H1 (cell line): ENCODE measurements at regions not wholly inside any gene's neighbourhood (a gene's known extent, or its start where the extent isn't known, plus 50 kb on each side); places are given as distances from the start of the nearest gene placed in this dataset.

ENCODE experiments used
- CTCF ChIA-PET: fragments of 300-600 bp; sonication (Branson Sonifier 250); formaldehyde crosslinking; loops from one replicate; lab custom pipeline; 2021; ENCODE audit not compliant: partially characterized antibody; lab: Charles Lee
- POLR2A ChIA-PET: fragments of 300-600 bp; sonication (Branson Sonifier 250); formaldehyde crosslinking; loops from one replicate; lab custom pipeline; 2021; ENCODE audit warnings: inconsistent platforms; ENCODE audit not compliant: partially characterized antibody; lab: Charles Lee
- DNase-seq, 2 experiments: peaks; one replicate each; pipeline versions ENCODE4 v3.0.0 to v3.0.0-alpha.2; 2010 to 2022; ENCODE audit warnings: low spot score in 2 of 2, low read depth in 1 of 2, mixed read lengths in 1 of 2
- FAIRE-seq: peaks from 2 replicates; lab custom pipeline; 2011; peaks lifted over from hg19 to GRCh38; lab: Jason Lieb, UNC
- H2AFZ ChIP-seq: 2 replicates; pipeline ENCODE4 v1.8.1; 2012; ENCODE audit warnings: low read length, inconsistent platforms
- H2AK5ac ChIP-seq: 2 replicates; pipeline ENCODE4 v1.6.1; 2013; ENCODE audit warnings: low read depth, low read length
- H2BK120ac ChIP-seq: replicated peaks from 2 replicates; pipeline ENCODE3; 2013; ENCODE audit warnings: low read depth, low read length, inconsistent platforms
- H2BK12ac ChIP-seq: 2 replicates; pipeline ENCODE4 v1.6.1; 2013; ENCODE audit warnings: low read depth, low read length
- H2BK15ac ChIP-seq: 2 replicates; pipeline ENCODE4 v1.6.1; 2013; ENCODE audit warnings: low read length
- H2BK20ac ChIP-seq: 2 replicates; pipeline ENCODE4 v1.6.1; 2013; ENCODE audit warnings: low read length
- H2BK5ac ChIP-seq: 2 replicates; pipeline ENCODE4 v1.6.1; 2013; ENCODE audit warnings: low read depth, low read length
- H3K14ac ChIP-seq: 2 replicates; pipeline ENCODE4 v1.6.1; 2013; ENCODE audit warnings: inconsistent platforms; ENCODE audit not compliant: insufficient read length
- H3K18ac ChIP-seq: 2 replicates; pipeline ENCODE4 v1.6.1; 2013; ENCODE audit warnings: low read length; ENCODE audit errors: extremely low read depth
- H3K23ac ChIP-seq: 2 replicates; pipeline ENCODE4 v1.6.1; 2013; ENCODE audit warnings: inconsistent platforms; ENCODE audit not compliant: insufficient read length
- H3K23me2 ChIP-seq: 2 replicates; pipeline ENCODE4 v1.6.1; 2013; ENCODE audit warnings: low read depth, low read length
- H3K27ac ChIP-seq: 2 replicates; pipeline ENCODE4 v1.6.1; 2011; ENCODE audit warnings: low read depth, low read length, inconsistent platforms
- H3K27me3 ChIP-seq, 4 experiments: replicated peaks in 1 of 4; 1 replicate in 1 of 4; 2 replicates in 3 of 4; pipeline versions ENCODE4 v1.6.1 to v1.8.1; 2011 to 2013; ENCODE audit warnings: low read length in 3 of 4, mild to moderate bottlenecking in 3 of 4, inconsistent platforms in 2 of 4, mixed read lengths in 2 of 4, moderate library complexity in 1 of 4; ENCODE audit not compliant: control insufficient read depth in 3 of 4, insufficient read depth in 3 of 4; ENCODE audit errors: extremely low read depth in 1 of 4
- H3K36me3 ChIP-seq, 4 experiments: 2 replicates each; pipeline versions ENCODE4 v1.6.1 to v1.8.1; 2011 to 2013; ENCODE audit warnings: mild to moderate bottlenecking in 4 of 4, low read length in 3 of 4, moderate library complexity in 2 of 4, control low read depth in 1 of 4, inconsistent platforms in 1 of 4; ENCODE audit not compliant: insufficient read depth in 4 of 4, control insufficient read depth in 2 of 4
- H3K4ac ChIP-seq: replicated peaks from 2 replicates; pipeline ENCODE3; 2013; ENCODE audit warnings: low read length, low read depth, mixed read lengths, inconsistent platforms; ENCODE audit not compliant: insufficient read length
- H3K4me1 ChIP-seq, 4 experiments: replicated peaks in 1 of 4; 1 replicate in 1 of 4; 2 replicates in 3 of 4; pipeline versions ENCODE4 v1.6.1 to v1.8.1; 2011 to 2013; ENCODE audit warnings: low read length in 3 of 4, inconsistent platforms in 2 of 4, mixed read lengths in 1 of 4; ENCODE audit not compliant: insufficient read depth in 4 of 4, control insufficient read depth in 3 of 4
- H3K4me2 ChIP-seq, 2 experiments: 2 replicates each; pipeline versions ENCODE4 v1.6.1 to v1.8.1; 2011 to 2013; ENCODE audit warnings: low read depth in 2 of 2, low read length in 2 of 2, control low read depth in 1 of 2, inconsistent platforms in 1 of 2, mild to moderate bottlenecking in 1 of 2; ENCODE audit not compliant: insufficient read depth in 1 of 2
- H3K4me3 ChIP-seq, 4 experiments: fragments of 200-600, 300-600 bp in 1 of 4; sonication (generic), shearing (Covaris generic), sonication (Bioruptor Twin) in 1 of 4; 2 replicates each; pipeline versions ENCODE4 v1.5.1 to v1.8.1; 2011 to 2016; ENCODE audit warnings: low read length in 4 of 4, low read depth in 3 of 4, control low read depth in 2 of 4, inconsistent platforms in 2 of 4, mild to moderate bottlenecking in 2 of 4, mixed read lengths in 1 of 4, moderate library complexity in 1 of 4; ENCODE audit not compliant: insufficient read depth in 2 of 4; ENCODE audit errors: extremely low read depth in 1 of 4
- H3K56ac ChIP-seq: replicated peaks from 2 replicates; pipeline ENCODE3; 2013; ENCODE audit warnings: low read depth, mild to moderate bottlenecking, mixed read lengths, low read length, inconsistent platforms; ENCODE audit not compliant: insufficient read length
- H3K79me1 ChIP-seq: 2 replicates; pipeline ENCODE4 v1.6.1; 2013; ENCODE audit warnings: low read depth, low read length, control low read depth
- H3K79me2 ChIP-seq, 2 experiments: 2 replicates each; pipeline versions ENCODE4 v1.6.1 to v1.8.1; 2012 to 2013; ENCODE audit warnings: low read length in 2 of 2, mild to moderate bottlenecking in 2 of 2, inconsistent platforms in 1 of 2; ENCODE audit not compliant: insufficient read depth in 2 of 2, control insufficient read depth in 1 of 2
- H3K9ac ChIP-seq, 4 experiments: replicated peaks in 1 of 4; 1 replicate in 1 of 4; 2 replicates in 3 of 4; pipeline versions ENCODE4 v1.6.1 to v1.8.1; 2011 to 2013; ENCODE audit warnings: low read depth in 3 of 4, low read length in 3 of 4, control low read depth in 2 of 4, mild to moderate bottlenecking in 2 of 4, moderate library complexity in 2 of 4, inconsistent platforms in 1 of 4; ENCODE audit errors: extremely low read depth in 1 of 4
- H3K9me3 ChIP-seq, 2 experiments: 2 replicates each; pipeline versions ENCODE4 v1.6.1 to v1.8.1; 2012 to 2013; ENCODE audit warnings: mild to moderate bottlenecking in 2 of 2, moderate library complexity in 2 of 2, control low read depth in 1 of 2, inconsistent platforms in 1 of 2, low read depth in 1 of 2, low read length in 1 of 2, mixed read lengths in 1 of 2; ENCODE audit not compliant: insufficient read depth in 2 of 2
- H4K20me1 ChIP-seq, 2 experiments: replicated peaks in 1 of 2; 2 replicates each; pipeline versions ENCODE3 to v1.8.1; 2011 to 2013; ENCODE audit warnings: inconsistent platforms in 2 of 2, low read length in 2 of 2, mild to moderate bottlenecking in 1 of 2; ENCODE audit not compliant: insufficient read depth in 2 of 2, control insufficient read depth in 1 of 2
- H4K5ac ChIP-seq: 2 replicates; pipeline ENCODE4 v1.6.1; 2013; ENCODE audit warnings: low read length, low read depth, mixed read lengths, inconsistent platforms; ENCODE audit not compliant: insufficient read length
- H4K8ac ChIP-seq: 2 replicates; pipeline ENCODE4 v1.8.0; 2013; ENCODE audit warnings: mild to moderate bottlenecking, moderate library complexity, low read length, inconsistent platforms; ENCODE audit not compliant: insufficient read depth; ENCODE audit errors: extremely low read depth
- H4K91ac ChIP-seq: replicated peaks from 2 replicates; pipeline ENCODE3; 2013; ENCODE audit warnings: low read length, mixed read lengths, inconsistent platforms; ENCODE audit not compliant: insufficient read length
- MAFK ChIP-seq: IDR thresholded peaks from 2 replicates; pipeline ENCODE4 v1.6.1; 2012; ENCODE audit warnings: low read depth, mild to moderate bottlenecking, improper control_type of control experiment, low read length
- RAD21 ChIP-seq, 2 experiments: IDR thresholded peaks in 1 of 2; conservative IDR thresholded peaks in 1 of 2; 2 replicates each; pipeline ENCODE4 v1.6.1; 2011; ENCODE audit warnings: low read depth in 2 of 2, low read length in 2 of 2, improper control_type of control experiment in 1 of 2, inconsistent platforms in 1 of 2, mild to moderate bottlenecking in 1 of 2, moderate library complexity in 1 of 2
- SP4 ChIP-seq: IDR thresholded peaks from 2 replicates; pipeline ENCODE4 v1.6.1; 2012; ENCODE audit warnings: low read length, inconsistent platforms
- TBP ChIP-seq: IDR thresholded peaks from 2 replicates; pipeline ENCODE4 v1.6.1; 2011; ENCODE audit warnings: low read depth, low read length, improper control_type of control experiment
- TEAD4 ChIP-seq: IDR thresholded peaks from 2 replicates; pipeline ENCODE4 v1.6.1; 2012; ENCODE audit warnings: low read depth, low read length, inconsistent platforms, mixed read lengths
- YY1 ChIP-seq: IDR thresholded peaks from 2 replicates; pipeline ENCODE4 v1.6.1; 2011; ENCODE audit warnings: low read depth, mild to moderate bottlenecking, low read length
- WGBS, 2 experiments: shearing (Covaris generic) in 1 of 2; methylation state at CpG; one replicate each; pipeline versions ENCODE4 v1.1.6 to v1.1.7; 2013 to 2015; ENCODE audit warnings: low lambda C conversion rate in 2 of 2, mixed read lengths in 2 of 2, inconsistent platforms in 1 of 2, low coverage in 1 of 2, missing lambda C conversion rate in 1 of 2; ENCODE audit not compliant: insufficient replicate concordance in 2 of 2, insufficient coverage in 1 of 2, insufficient read length in 1 of 2; ENCODE audit errors: extremely low coverage in 1 of 2, missing lambda C conversion rate in 1 of 2; 5-methylcytosine and 5-hydroxymethylcytosine counted together
- TF ChIP-seq, protein P1 (sequence below): IDR thresholded peaks from 2 replicates; pipeline ENCODE4 v1.6.1; 2011; ENCODE audit warnings: low read length, improper control_type of control experiment
- TF ChIP-seq, protein P2 (sequence below), 3 experiments: IDR thresholded peaks; 1 replicate in 2 of 3; 2 replicates in 1 of 3; pipeline versions ENCODE4 v1.5.1 to v1.6.1; 2011; ENCODE audit warnings: low read length in 3 of 3, mild to moderate bottlenecking in 3 of 3, inconsistent platforms in 2 of 3, low read depth in 1 of 3, moderate library complexity in 1 of 3; ENCODE audit not compliant: insufficient read depth in 1 of 3; ENCODE audit errors: control extremely low read depth in 1 of 3
- TF ChIP-seq, protein P3 (sequence below): IDR thresholded peaks from 2 replicates; pipeline ENCODE4 v1.6.1; 2011; ENCODE audit warnings: low read depth, mild to moderate bottlenecking, low read length; ENCODE audit not compliant: insufficient read depth

DNA sequence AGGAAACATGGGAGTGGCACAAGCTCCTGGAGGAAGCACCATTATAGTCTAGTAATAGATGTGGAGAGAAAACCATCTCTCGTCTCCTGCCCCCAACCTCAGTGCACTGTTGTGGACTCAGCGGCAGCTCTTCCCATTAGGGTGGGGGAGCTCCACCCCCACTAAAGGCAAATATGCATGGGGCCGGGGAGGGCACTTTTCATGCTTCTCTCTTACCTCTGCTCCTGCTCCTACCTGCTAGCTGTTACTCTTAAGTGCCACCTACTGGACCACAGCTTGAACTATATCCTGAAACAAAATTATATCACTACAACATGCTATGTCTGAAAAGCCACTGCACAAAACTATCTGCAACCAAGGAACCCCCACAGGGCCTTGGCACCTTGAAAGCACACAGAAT lies 112.6 kb upstream of the DACH1 start:
- WGBS, 2 experiments = 41% methylated on average over 3 of the region's 3 CpGs; no CpG with 5 or more reads in 1 of the 2 experiments
- H3K23ac ChIP-seq = no peak overlapping the region

More for the DNA sequence above, 112.6 kb upstream of the DACH1 start:
- H2BK5ac ChIP-seq = no peak overlapping the region
- H2BK20ac ChIP-seq = no peak overlapping the region
- no peaks in the 10 kb centered on the region for H3K9me3 ChIP-seq
- H3K4me2 ChIP-seq = no peak overlapping the region; a peak in 1 of 4 replicates
- peak; percentile 65 for FAIRE-seq
- H3K79me1 ChIP-seq = no peaks in the 10 kb centered on the region
- ChIA-PET CTCF (interaction anchor here (0.6 to 4.3 kb wide), 30 partner anchors 8 to 799 kb away, joined by 3 to 44 read pairs (median 4); partner anchors contain the start of gene DACH1), POLR2A (no interaction called here)
- no peak overlapping the region; the same call in 1 of the 2 replicates for H4K8ac ChIP-seq
- no peak overlapping the region for H4K91ac ChIP-seq
- no peaks in the 10 kb centered on the region for H3K23me2 ChIP-seq
- H2BK15ac ChIP-seq = no peak overlapping the region
- no peak overlapping the region for H3K4me3 ChIP-seq
- H2BK12ac ChIP-seq = no peak overlapping the region
- no peak overlapping the region for H4K5ac ChIP-seq
- H2BK120ac ChIP-seq = no peak overlapping the region
- no peak overlapping the region for H3K27ac ChIP-seq
- H3K56ac ChIP-seq = no peak overlapping the region
- H3K9ac ChIP-seq = no peak overlapping the region
- TF ChIP-seq, protein P1, sequence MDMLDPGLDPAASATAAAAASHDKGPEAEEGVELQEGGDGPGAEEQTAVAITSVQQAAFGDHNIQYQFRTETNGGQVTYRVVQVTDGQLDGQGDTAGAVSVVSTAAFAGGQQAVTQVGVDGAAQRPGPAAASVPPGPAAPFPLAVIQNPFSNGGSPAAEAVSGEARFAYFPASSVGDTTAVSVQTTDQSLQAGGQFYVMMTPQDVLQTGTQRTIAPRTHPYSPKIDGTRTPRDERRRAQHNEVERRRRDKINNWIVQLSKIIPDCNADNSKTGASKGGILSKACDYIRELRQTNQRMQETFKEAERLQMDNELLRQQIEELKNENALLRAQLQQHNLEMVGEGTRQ = no peak
- TF ChIP-seq TEAD4 = no peak
- no peak for TF ChIP-seq YY1
- TF ChIP-seq, protein P2, sequence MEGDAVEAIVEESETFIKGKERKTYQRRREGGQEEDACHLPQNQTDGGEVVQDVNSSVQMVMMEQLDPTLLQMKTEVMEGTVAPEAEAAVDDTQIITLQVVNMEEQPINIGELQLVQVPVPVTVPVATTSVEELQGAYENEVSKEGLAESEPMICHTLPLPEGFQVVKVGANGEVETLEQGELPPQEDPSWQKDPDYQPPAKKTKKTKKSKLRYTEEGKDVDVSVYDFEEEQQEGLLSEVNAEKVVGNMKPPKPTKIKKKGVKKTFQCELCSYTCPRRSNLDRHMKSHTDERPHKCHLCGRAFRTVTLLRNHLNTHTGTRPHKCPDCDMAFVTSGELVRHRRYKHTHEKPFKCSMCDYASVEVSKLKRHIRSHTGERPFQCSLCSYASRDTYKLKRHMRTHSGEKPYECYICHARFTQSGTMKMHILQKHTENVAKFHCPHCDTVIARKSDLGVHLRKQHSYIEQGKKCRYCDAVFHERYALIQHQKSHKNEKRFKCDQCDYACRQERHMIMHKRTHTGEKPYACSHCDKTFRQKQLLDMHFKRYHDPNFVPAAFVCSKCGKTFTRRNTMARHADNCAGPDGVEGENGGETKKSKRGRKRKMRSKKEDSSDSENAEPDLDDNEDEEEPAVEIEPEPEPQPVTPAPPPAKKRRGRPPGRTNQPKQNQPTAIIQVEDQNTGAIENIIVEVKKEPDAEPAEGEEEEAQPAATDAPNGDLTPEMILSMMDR (IDR thresholded peaks at IDR 0.05; ENCODE audit: control extremely low read depth in 1 of 3, insufficient read depth in 1 of 3, low read depth in 1 of 3, low read length in 3 of 3) = peak in 2 of 3 experiments; percentile 46 to 52; a peak in 3 of 4 replicates
- TF ChIP-seq, protein P3, sequence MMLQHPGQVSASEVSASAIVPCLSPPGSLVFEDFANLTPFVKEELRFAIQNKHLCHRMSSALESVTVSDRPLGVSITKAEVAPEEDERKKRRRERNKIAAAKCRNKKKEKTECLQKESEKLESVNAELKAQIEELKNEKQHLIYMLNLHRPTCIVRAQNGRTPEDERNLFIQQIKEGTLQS = no peak
- no peak for TF ChIP-seq SP4
- TF ChIP-seq MAFK = no peak
- no peak for TF ChIP-seq TBP
- peak; percentile 67 to 71 for TF ChIP-seq RAD21 (IDR thresholded peaks at IDR 0.05 in 1 of 2, conservative IDR thresholded peaks at IDR 0.05 in 1 of 2; ENCODE audit: low read depth in 2 of 2, low read length in 2 of 2)
- TF ChIP-seq, all 59 proteins: peak for 2
- H3K4me1 ChIP-seq = peaks cover 0 to 5% (median 2%) of the 10 kb centered on the region in 4 experiments; a peak in 2 of 7 replicates
- no peak overlapping the region for H2AK5ac ChIP-seq
- no peak overlapping the region for H2AFZ ChIP-seq
- H3K27me3 ChIP-seq = no peaks in the 10 kb centered on the region
- no peak overlapping the region for H3K4ac ChIP-seq
- DNase-seq = peak in 1 of 2 experiments; percentile 49
- no peak overlapping the region for H3K14ac ChIP-seq
- no peaks in the 10 kb centered on the region for H3K79me2 ChIP-seq
- no peak overlapping the region for H3K18ac ChIP-seq
- H3K36me3 ChIP-seq = no peaks in the 10 kb centered on the region
- H4K20me1 ChIP-seq = no peaks in the 10 kb centered on the region
